ENCODE measurements at regions not wholly inside any gene's neighbourhood (a gene's known extent, or its start where the extent isn't known, plus 50 kb on each side); places are given as distances from the start of the nearest gene placed in this dataset.

DNA sequence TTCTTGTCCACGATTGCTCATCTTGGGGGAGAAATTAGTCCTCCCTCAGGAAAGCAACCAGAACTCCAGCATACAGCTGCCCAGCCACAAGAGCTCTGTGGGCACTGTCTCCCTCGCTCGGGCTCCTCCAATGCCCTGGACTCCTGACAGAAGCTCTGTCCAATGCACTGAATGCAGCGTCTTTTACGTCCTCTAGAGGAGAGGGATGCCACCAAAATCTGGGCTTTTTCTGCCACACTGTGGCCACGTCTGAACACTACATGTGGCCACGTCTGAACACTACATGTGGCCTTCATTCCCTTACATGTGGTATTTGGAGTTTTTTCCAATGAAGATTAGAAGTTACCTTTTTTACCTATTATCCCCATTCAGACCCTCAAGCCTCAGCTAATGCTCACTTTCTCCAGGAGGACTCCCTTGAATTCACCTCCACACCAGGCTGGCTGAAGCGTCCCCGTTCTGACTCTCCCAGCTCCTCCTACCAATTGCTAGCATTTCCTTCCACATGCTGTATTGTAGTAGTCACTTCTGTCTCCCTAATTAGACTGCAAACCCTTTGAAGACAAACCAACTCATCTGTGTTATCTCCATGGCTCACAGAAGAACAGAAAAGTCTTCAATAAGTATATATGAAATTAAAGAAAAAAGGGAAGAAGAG is 134.3 kb upstream of the PDE1C start:
- H3K36me3 Mint-ChIP-seq (ENCODE audit: low read depth) = no peaks in the 10 kb centered on the region
- peak overlapping the region; percentile 30 for H3K4me3 Mint-ChIP-seq (ENCODE audit: unreplicated experiment)
- no peak for DNase-seq (ENCODE audit: low spot score)
- peaks cover 13% of the 10 kb centered on the region for H3K27me3 Mint-ChIP-seq (ENCODE audit: low read depth)
- no peaks in the 10 kb centered on the region for H3K9me3 Mint-ChIP-seq (ENCODE audit: low read depth)
- peaks cover 12% of the 10 kb centered on the region for H3K4me1 Mint-ChIP-seq (ENCODE audit: low read depth)
- no peak overlapping the region for H3K27ac Mint-ChIP-seq (ENCODE audit: unreplicated experiment)
- TF ChIP-seq, protein P1, sequence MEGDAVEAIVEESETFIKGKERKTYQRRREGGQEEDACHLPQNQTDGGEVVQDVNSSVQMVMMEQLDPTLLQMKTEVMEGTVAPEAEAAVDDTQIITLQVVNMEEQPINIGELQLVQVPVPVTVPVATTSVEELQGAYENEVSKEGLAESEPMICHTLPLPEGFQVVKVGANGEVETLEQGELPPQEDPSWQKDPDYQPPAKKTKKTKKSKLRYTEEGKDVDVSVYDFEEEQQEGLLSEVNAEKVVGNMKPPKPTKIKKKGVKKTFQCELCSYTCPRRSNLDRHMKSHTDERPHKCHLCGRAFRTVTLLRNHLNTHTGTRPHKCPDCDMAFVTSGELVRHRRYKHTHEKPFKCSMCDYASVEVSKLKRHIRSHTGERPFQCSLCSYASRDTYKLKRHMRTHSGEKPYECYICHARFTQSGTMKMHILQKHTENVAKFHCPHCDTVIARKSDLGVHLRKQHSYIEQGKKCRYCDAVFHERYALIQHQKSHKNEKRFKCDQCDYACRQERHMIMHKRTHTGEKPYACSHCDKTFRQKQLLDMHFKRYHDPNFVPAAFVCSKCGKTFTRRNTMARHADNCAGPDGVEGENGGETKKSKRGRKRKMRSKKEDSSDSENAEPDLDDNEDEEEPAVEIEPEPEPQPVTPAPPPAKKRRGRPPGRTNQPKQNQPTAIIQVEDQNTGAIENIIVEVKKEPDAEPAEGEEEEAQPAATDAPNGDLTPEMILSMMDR (IDR thresholded peaks at IDR 0.05) = peak; percentile 93

DNA sequence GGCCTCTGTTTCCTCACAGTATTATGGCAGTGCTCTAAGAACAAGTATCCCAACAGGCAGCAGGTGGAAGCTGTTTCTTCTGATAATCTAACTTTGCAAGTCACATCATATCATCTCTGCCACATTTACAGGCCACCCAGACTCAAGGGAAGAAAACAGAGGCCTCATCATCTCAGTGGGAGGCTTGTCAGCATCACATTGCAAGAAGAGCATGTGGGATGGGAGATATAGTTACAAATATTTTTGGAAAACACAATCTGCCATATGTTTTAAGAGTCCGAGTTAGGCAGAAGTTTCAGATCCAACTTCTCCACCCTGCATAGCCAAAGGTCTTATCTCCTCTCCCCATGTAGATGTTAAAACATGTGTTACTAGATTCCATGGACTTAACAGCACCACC is 130.4 kb upstream of the PDE1C start:
- H3K27me3 Mint-ChIP-seq (ENCODE audit: low read depth) = no peaks in the 10 kb centered on the region

DNA sequence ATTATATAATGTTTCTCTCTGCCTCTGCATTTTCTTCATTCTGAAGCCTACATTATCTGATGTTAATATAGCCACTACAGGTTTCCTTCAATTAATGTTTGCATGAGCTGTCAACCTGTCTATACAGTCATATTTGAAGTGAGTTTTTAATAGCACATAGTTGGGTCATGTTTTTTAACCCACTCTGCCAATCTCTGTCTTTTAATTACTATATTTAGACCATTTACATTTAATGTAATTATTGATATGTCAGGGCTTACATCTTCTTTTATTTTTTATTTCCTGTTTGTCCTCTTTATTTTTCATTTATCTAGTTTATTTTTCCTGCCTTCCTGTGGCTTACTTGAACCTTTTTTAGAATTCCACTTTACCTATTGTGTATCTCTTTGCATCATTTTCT is 124.3 kb upstream of the PDE1C start:
- Mint-ChIP-seq H3K9me3 (ENCODE audit: low read depth) (peaks cover 16% of the 10 kb centered on the region), H3K27ac (ENCODE audit: unreplicated experiment) (no peak overlapping the region), H3K4me1 (ENCODE audit: low read depth) (no peaks in the 10 kb centered on the region), H3K4me3 (ENCODE audit: unreplicated experiment) (no peak overlapping the region), H3K27me3 (ENCODE audit: low read depth) (no peaks in the 10 kb centered on the region), H3K36me3 (ENCODE audit: low read depth) (peaks cover 3% of the 10 kb centered on the region)
- TF ChIP-seq, protein P1 (IDR thresholded peaks at IDR 0.05) = no peak
- DNase-seq (ENCODE audit: low spot score) = no peak

More for the DNA sequence above, 130.4 kb upstream of the PDE1C start:
- no peak for DNase-seq (ENCODE audit: low spot score)
- H3K27ac Mint-ChIP-seq (ENCODE audit: unreplicated experiment) = no peak overlapping the region
- H3K4me3 Mint-ChIP-seq (ENCODE audit: unreplicated experiment) = no peak overlapping the region
- TF ChIP-seq, protein P1 (IDR thresholded peaks at IDR 0.05) = no peak
- no peaks in the 10 kb centered on the region for H3K9me3 Mint-ChIP-seq (ENCODE audit: low read depth)
- H3K4me1 Mint-ChIP-seq (ENCODE audit: low read depth) = peaks cover 6% of the 10 kb centered on the region
- no peaks in the 10 kb centered on the region for H3K36me3 Mint-ChIP-seq (ENCODE audit: low read depth)

DNA sequence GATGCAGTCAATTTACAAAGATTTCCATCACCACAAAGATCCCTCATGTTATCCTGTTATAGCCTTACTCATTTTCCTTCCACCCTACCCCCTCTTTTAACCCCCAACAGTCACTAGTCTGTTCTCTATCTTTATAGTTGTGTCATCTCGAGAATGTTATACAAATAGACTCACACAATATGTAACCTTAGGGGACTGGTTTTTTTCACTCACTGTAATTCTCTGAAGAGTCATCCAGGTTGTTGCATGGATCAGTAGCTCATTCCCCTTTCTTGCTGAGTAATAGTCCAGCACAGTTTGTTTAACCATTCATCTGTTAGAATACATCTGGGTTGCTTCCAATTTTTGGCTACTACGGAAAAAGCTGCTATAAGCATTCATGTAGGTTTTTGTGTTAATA is 121.1 kb upstream of the PDE1C start:
- H3K9me3 Mint-ChIP-seq (ENCODE audit: low read depth) = peaks cover 16% of the 10 kb centered on the region
- DNase-seq (ENCODE audit: low spot score) = no peak
- TF ChIP-seq, protein P1 (IDR thresholded peaks at IDR 0.05) = no peak

DNA sequence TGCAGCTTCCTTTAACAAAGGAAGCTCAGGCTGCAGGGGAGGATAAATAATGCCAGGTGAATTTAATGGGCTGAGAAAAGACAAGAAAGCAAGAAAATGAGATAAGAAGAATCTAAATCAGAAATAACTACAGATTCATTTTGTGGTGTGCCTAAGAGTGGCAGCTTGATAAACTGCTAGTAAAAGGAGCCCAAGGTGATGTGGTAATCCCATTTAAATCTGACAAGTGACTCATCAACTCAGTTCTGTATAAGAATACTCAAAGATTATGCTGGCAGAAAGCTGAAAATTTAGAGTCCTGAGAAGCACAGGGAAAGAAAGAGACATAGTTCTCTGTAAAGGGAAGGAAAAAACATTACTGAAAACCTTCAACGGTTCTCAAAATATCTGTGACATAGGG is 109.4 kb upstream of the PDE1C start:
- no peak for DNase-seq (ENCODE audit: low spot score)
- Mint-ChIP-seq H3K9me3 (ENCODE audit: low read depth) (no peaks in the 10 kb centered on the region), H3K27me3 (ENCODE audit: low read depth) (peaks cover 2% of the 10 kb centered on the region), H3K4me3 (ENCODE audit: unreplicated experiment) (no peak overlapping the region), H3K36me3 (ENCODE audit: low read depth) (peaks cover 2% of the 10 kb centered on the region), H3K4me1 (ENCODE audit: low read depth) (peaks cover 9% of the 10 kb centered on the region), H3K27ac (ENCODE audit: unreplicated experiment) (no peak overlapping the region)
- TF ChIP-seq, protein P1 (IDR thresholded peaks at IDR 0.05) = no peak

More for the DNA sequence above, 121.1 kb upstream of the PDE1C start:
- Mint-ChIP-seq H3K27ac (ENCODE audit: unreplicated experiment) (no peak overlapping the region), H3K4me3 (ENCODE audit: unreplicated experiment) (no peak overlapping the region), H3K4me1 (ENCODE audit: low read depth) (no peaks in the 10 kb centered on the region), H3K36me3 (ENCODE audit: low read depth) (peaks cover 3% of the 10 kb centered on the region), H3K27me3 (ENCODE audit: low read depth) (no peaks in the 10 kb centered on the region)
